WTC11 (cell line): ENCODE measurements at regions not wholly inside any gene's neighbourhood (a gene's known extent, or its start where the extent isn't known, plus 50 kb on each side); places are given as distances from the start of the nearest gene placed in this dataset.

Source experiments
- CREB1 ChIP-seq: sonication (generic); formaldehyde crosslinking; IDR thresholded peaks from 2 replicates; pipeline ENCODE4 v1.8.0; 2023; ENCODE audit warnings: mild to moderate bottlenecking, missing genetic modification reagents
- CTCF ChIP-seq: fragments of 200-600 bp; IDR thresholded peaks from 2 replicates; pipeline ENCODE4 v1.8.0; 2022; ENCODE audit warnings: antibody characterized with exemption
- JUN ChIP-seq: sonication (generic); formaldehyde crosslinking; IDR thresholded peaks from 2 replicates; pipeline ENCODE4 v1.8.0; 2023; ENCODE audit warnings: mild to moderate bottlenecking, missing genetic modification reagents
- NFYB ChIP-seq: sonication (generic); formaldehyde crosslinking; conservative IDR thresholded peaks from 2 replicates; pipeline ENCODE4 v1.8.0; 2022; ENCODE audit warnings: low read depth, missing genetic modification reagents
- NR1H2 ChIP-seq: sonication (generic); formaldehyde crosslinking; IDR thresholded peaks from 2 replicates; pipeline ENCODE4 v1.9.0; 2021; ENCODE audit warnings: mild to moderate bottlenecking, moderate library complexity, missing genetic modification reagents
- SP1 ChIP-seq: sonication (generic); formaldehyde crosslinking; conservative IDR thresholded peaks from 2 replicates; pipeline ENCODE4 v1.8.1; 2022; ENCODE audit warnings: missing genetic modification reagents
- TEAD4 ChIP-seq: sonication (generic); formaldehyde crosslinking; IDR thresholded peaks from 2 replicates; pipeline ENCODE4 v1.8.0; 2022; ENCODE audit warnings: mild to moderate bottlenecking, missing genetic modification reagents
- ZNF138 ChIP-seq: sonication (generic); formaldehyde crosslinking; conservative IDR thresholded peaks from 2 replicates; pipeline ENCODE4 v1.8.1; 2022; ENCODE audit warnings: mild to moderate bottlenecking, moderate library complexity, missing genetic modification reagents
- TF ChIP-seq, protein P1 (sequence below): sonication (generic); formaldehyde crosslinking; IDR thresholded peaks from 2 replicates; pipeline ENCODE4 v1.8.0; 2022; ENCODE audit warnings: mild to moderate bottlenecking, missing genetic modification reagents
- TF ChIP-seq, protein P2 (sequence below): sonication (generic); formaldehyde crosslinking; IDR thresholded peaks from 2 replicates; pipeline ENCODE4 v1.8.1; 2022; ENCODE audit warnings: low read depth, missing genetic modification reagents, borderline replicate concordance
- TF ChIP-seq, protein P3 (sequence below): sonication (generic); formaldehyde crosslinking; IDR thresholded peaks from 2 replicates; pipeline ENCODE4 v1.8.1; 2023; ENCODE audit warnings: mild to moderate bottlenecking, missing genetic modification reagents, moderate library complexity
- TF ChIP-seq, protein P4 (sequence below): fragments of 250-450 bp; sonication (Bioruptor Pico); IDR thresholded peaks from 2 replicates; pipeline ENCODE4 v2.1.2; 2022; ENCODE audit warnings: mild to moderate bottlenecking, moderate library complexity

DNA sequence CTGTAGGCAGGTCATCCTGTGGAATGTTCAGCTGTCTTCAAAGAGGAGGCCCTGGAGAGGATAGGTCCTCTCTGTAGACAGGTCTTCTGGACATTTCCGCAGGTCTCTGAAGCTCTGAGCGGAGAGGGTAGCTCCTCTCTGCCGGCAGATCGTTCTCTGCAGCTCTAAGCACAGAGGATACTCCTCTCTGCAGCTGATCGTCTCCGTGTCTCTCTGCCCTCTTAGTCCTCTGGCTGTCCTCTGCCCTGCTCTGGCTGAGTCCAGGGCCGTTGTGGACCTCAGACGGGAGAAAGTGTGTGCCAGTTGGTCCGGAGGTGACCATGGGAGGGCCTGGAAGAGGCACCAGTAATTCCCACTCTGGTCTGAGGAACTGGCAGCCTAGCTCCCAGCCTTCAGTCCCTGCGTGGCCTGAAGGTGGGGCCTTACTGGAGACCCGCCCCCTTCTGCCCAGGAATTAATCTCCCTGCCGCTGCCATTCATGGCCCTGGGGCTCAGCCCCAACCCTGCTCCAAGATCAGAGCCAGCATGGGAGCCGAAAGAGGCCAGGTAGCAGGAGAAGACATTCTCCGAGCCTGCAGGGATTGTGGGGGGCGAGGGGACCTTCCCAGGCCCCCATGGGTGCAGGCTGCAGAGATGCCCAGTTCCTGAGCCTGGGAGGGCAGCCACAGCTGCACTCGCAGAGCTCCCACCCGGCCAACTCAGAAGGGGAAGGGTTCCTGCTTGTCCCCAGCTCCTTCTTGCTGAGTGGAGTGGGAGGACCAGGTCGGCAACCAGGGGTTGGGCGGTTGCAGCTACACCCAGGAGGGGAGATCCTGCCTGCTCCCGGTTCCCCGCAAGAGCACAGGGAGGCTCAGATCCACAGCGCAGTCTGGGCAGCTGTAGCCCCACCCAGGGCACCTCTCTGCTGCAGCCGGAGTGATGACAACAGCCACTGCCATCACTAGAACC lies 488.7 kb downstream of the RSL24D1 start:
- TF ChIP-seq NFYB (CRISPR knock-in tag), result no peak
- TF ChIP-seq TEAD4, result no peak
- no peak for TF ChIP-seq CTCF
- TF ChIP-seq, protein P1, sequence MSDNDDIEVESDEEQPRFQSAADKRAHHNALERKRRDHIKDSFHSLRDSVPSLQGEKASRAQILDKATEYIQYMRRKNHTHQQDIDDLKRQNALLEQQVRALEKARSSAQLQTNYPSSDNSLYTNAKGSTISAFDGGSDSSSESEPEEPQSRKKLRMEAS (CRISPR knock-in tag), result no peak
- no peak for TF ChIP-seq ZNF138 (CRISPR knock-in tag)
- no peak for TF ChIP-seq CREB1 (CRISPR knock-in tag)
- TF ChIP-seq, protein P2, sequence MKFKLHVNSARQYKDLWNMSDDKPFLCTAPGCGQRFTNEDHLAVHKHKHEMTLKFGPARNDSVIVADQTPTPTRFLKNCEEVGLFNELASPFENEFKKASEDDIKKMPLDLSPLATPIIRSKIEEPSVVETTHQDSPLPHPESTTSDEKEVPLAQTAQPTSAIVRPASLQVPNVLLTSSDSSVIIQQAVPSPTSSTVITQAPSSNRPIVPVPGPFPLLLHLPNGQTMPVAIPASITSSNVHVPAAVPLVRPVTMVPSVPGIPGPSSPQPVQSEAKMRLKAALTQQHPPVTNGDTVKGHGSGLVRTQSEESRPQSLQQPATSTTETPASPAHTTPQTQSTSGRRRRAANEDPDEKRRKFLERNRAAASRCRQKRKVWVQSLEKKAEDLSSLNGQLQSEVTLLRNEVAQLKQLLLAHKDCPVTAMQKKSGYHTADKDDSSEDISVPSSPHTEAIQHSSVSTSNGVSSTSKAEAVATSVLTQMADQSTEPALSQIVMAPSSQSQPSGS (CRISPR knock-in tag), result no peak
- TF ChIP-seq, protein P3, sequence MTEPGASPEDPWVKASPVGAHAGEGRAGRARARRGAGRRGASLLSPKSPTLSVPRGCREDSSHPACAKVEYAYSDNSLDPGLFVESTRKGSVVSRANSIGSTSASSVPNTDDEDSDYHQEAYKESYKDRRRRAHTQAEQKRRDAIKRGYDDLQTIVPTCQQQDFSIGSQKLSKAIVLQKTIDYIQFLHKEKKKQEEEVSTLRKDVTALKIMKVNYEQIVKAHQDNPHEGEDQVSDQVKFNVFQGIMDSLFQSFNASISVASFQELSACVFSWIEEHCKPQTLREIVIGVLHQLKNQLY, result no peak
- TF ChIP-seq JUN (CRISPR knock-in tag), result no peak
- TF ChIP-seq, protein P4, sequence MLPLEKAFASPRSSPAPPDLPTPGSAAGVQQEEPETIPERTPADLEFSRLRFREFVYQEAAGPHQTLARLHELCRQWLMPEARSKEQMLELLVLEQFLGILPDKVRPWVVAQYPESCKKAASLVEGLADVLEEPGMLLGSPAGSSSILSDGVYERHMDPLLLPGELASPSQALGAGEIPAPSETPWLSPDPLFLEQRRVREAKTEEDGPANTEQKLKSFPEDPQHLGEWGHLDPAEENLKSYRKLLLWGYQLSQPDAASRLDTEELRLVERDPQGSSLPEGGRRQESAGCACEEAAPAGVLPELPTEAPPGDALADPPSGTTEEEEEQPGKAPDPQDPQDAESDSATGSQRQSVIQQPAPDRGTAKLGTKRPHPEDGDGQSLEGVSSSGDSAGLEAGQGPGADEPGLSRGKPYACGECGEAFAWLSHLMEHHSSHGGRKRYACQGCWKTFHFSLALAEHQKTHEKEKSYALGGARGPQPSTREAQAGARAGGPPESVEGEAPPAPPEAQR (CRISPR knock-in tag), result no peak
- TF ChIP-seq NR1H2, result no peak
- TF ChIP-seq SP1 (CRISPR knock-in tag), result no peak
